Lower leg skin (tissue), 4 donors: ENCODE measurements at regions not wholly inside any gene's neighbourhood (a gene's known extent, or its start where the extent isn't known, plus 50 kb on each side); places are given as distances from the start of the nearest gene placed in this dataset.

Source experiments
- DNase-seq, 2 donors: peaks; one replicate each; pipeline ENCODE4 v3.0.0-alpha.2; 2019; ENCODE audit warnings: low spot score in 2 of 2
- H3K4me3 ChIP-seq: fragments of 200-600 bp; sonication (generic); 2 replicates; pipeline ENCODE4 v1.5.1; 2017; ENCODE audit warnings: mild to moderate bottlenecking, low read depth; ENCODE audit not compliant: poor library complexity, severe bottlenecking
- POLR2A ChIP-seq, 2 donors: fragments of 450-650 bp; IDR thresholded peaks; one replicate each; pipeline ENCODE4 v1.6.1; 2016 to 2017; ENCODE audit warnings: antibody characterized with exemption in 2 of 2, mild to moderate bottlenecking in 1 of 2, moderate library complexity in 1 of 2
- WGBS, 2 donors: methylation state at CpG; one replicate each; pipeline ENCODE4 v1.1.5; 2018; 5-methylcytosine and 5-hydroxymethylcytosine counted together
- intact Hi-C: fragments of 100-400 bp; cut with DNase I; formaldehyde crosslinking; loops from one replicate; pipeline ENCODE4 v1.15.0; 2023; ENCODE audit warnings: low total_unique reads
- TF ChIP-seq, protein P1 (sequence below), 3 donors: fragments of 450-650 bp; IDR thresholded peaks; one replicate each; pipeline ENCODE4 v1.5.1; 2016; ENCODE audit warnings: antibody characterized with exemption in 3 of 3, mild to moderate bottlenecking in 3 of 3, moderate library complexity in 2 of 3

DNA sequence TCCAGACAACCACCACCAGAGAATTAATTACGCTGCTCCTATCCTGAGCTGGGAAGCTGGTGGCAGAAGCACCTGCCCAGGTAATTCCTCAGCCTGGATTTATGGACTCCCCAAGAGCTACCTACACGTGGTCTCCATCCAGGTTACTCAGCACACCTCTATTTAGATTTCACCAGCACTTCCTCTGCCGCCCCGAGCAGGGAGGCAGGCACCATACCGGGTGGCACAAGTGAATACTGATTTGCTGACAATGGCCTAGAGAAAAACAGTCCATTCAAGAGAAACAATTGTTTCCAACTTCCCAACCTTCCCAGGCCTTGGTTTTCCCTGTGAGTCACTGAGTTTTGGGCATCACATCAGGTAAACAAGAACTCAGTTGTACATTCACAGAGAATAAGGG, 134.3 kb downstream of the MATN1 start:
- whole genome bisulfite sequencing, 2 donors = 78 to 80% methylated on average over 5 of the region's 5 CpGs
- intact Hi-C loops = no loop called here
- DNase-seq = no peak
- no peak overlapping the region for H3K4me3 ChIP-seq
- TF ChIP-seq, protein P1, sequence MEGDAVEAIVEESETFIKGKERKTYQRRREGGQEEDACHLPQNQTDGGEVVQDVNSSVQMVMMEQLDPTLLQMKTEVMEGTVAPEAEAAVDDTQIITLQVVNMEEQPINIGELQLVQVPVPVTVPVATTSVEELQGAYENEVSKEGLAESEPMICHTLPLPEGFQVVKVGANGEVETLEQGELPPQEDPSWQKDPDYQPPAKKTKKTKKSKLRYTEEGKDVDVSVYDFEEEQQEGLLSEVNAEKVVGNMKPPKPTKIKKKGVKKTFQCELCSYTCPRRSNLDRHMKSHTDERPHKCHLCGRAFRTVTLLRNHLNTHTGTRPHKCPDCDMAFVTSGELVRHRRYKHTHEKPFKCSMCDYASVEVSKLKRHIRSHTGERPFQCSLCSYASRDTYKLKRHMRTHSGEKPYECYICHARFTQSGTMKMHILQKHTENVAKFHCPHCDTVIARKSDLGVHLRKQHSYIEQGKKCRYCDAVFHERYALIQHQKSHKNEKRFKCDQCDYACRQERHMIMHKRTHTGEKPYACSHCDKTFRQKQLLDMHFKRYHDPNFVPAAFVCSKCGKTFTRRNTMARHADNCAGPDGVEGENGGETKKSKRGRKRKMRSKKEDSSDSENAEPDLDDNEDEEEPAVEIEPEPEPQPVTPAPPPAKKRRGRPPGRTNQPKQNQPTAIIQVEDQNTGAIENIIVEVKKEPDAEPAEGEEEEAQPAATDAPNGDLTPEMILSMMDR (IDR thresholded peaks at IDR 0.05) = no peak
- TF ChIP-seq POLR2A (IDR thresholded peaks at IDR 0.05) = no peak

DNA sequence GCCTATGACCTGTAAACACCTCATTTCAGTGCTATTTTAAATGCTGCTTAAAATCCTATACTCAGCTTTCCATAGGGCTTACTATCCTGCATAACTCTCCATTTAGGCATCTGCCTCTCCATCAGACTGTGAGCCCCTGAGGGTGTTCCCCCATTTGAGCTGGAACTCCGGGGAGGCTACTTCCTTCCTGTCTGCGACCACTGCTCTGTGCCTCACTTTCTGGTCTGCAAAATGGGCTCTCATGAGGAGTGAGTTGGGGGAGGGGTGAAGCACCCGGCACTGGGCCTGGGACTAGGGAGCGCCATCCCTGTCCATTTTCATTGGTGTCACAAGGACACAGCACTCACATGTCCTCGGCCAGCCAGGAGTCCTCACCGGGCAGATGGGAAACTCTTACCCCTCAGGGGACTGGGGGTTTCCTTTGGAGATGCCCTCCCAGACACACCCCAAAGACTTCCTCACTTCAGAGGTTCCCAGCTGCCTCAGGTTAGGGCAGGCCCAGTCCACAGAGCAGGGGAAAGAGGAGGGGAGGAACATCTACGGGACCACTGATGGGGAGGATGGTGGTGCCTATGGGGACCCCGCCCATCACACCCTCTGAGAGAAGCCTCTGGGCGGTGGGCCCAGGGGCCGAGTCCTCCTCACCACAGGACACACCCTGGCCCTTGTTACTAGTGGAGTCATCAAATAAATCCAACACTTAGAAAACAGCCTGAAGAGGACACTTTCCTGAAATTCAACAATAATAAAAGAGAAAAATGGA, 134.9 kb downstream of the MATN1 start:
- no peak for TF ChIP-seq POLR2A (IDR thresholded peaks at IDR 0.05)
- TF ChIP-seq, protein P1 (IDR thresholded peaks at IDR 0.05) = no peak
- no peak overlapping the region for H3K4me3 ChIP-seq
- 71 to 79% methylated on average over 10 of the region's 10 CpGs for WGBS, 2 donors
- intact Hi-C loops = no loop called here
- DNase-seq = peak in 1 of 2 donors; percentile 80

DNA sequence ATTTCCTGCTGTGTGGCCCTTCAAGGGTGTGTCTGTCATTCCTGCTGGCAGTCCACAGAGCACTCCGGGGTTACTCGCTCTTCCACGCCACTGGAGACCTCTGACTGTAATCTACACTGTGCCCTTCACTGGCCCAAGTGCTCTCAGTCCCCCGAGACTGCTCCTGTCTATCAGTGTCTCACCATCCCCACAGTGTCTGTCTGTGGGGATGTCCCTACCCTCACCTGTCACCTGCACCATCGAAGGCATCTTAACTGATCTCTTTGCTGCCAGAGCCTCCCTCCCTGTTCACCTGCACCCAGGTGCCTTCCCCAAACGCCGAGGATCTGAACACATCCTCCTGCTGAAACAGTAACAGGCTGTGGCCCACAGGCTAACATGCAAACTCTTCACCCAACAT, 136.7 kb downstream of the MATN1 start:
- intact Hi-C loops = no loop called here
- peak in 1 of 2 donors; percentile 32 for DNase-seq
- 74 to 81% methylated on average over 7 of the region's 7 CpGs for WGBS, 2 donors
- no peak overlapping the region for H3K4me3 ChIP-seq
- TF ChIP-seq, protein P1 (IDR thresholded peaks at IDR 0.05) = no peak
- TF ChIP-seq POLR2A (IDR thresholded peaks at IDR 0.05) = no peak

DNA sequence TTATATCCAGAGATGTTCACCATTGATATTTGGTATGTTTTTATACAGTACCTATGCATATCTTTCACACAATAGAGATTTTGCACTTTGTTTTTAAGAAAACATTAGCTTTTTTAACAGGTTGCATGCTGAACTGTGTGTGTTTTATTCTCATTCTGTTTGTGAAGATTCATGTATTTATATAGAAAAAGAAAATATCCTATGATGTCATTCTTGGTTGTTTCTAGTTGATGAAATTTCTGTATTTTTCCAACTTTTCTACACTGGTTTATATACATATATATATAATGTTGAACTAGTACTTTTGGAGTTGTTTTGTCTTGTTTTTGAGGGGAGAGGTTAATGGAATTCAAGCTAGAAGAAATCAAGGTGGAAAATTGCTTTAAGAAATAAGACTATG, 143.8 kb downstream of the MATN1 start:
- intact Hi-C loops = no loop called here
- H3K4me3 ChIP-seq = no peak overlapping the region
- DNase-seq = no peak
- no peak for TF ChIP-seq POLR2A (IDR thresholded peaks at IDR 0.05)
- TF ChIP-seq, protein P1 (IDR thresholded peaks at IDR 0.05) = no peak

DNA sequence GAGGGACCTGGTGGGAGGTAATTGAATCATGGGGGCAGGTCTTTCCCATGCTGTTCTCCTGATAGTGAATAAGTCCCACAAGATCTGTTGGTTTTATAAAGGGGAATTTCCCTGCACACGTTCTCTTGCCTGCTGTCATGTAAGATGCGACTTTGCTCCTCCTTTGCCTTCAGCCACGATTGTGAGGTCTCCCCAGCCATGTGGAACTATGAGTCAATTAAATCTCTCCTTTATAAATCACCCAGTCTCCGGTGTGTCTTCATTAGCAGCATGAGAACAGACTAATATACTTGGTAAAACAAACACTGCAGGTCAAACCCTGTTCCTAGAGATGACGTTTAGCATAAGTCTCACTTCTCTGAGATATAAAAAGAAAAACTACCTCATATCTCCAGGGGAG, 148.3 kb downstream of the MATN1 start:
- TF ChIP-seq, protein P1 (IDR thresholded peaks at IDR 0.05) = no peak
- no peak for TF ChIP-seq POLR2A (IDR thresholded peaks at IDR 0.05)
- DNase-seq = no peak
- no peak overlapping the region for H3K4me3 ChIP-seq
- intact Hi-C loops = no loop called here
- 55 to 61% methylated on average over 5 of the region's 5 CpGs for WGBS, 2 donors

DNA sequence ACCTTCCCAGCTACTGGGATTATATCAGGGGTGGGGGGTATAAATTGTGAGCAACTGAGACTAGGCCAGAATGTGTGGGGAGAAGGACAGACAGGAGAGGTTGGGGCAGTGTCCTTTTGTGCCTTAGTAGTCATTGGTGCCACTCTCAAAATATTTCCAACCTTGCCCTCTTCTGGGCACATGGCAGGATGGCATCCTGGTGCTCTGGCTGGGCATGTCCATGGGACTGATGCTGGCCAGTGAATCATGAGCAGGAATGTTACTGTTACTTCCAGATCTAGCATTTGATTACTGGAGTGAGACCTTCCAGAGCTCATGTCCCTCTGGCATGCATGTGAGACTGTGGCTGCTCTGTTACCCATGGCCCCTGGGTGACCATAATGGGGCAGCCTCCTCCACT, 151.2 kb downstream of the MATN1 start:
- intact Hi-C loops = no loop called here
- TF ChIP-seq, protein P1 (IDR thresholded peaks at IDR 0.05) = no peak
- TF ChIP-seq POLR2A (IDR thresholded peaks at IDR 0.05) = no peak
- no peak overlapping the region for H3K4me3 ChIP-seq
- DNase-seq = no peak
